ENCODE measurements at regions not wholly inside any gene's neighbourhood (a gene's known extent, or its start where the extent isn't known, plus 50 kb on each side); places are given as distances from the start of the nearest gene placed in this dataset.

DNA sequence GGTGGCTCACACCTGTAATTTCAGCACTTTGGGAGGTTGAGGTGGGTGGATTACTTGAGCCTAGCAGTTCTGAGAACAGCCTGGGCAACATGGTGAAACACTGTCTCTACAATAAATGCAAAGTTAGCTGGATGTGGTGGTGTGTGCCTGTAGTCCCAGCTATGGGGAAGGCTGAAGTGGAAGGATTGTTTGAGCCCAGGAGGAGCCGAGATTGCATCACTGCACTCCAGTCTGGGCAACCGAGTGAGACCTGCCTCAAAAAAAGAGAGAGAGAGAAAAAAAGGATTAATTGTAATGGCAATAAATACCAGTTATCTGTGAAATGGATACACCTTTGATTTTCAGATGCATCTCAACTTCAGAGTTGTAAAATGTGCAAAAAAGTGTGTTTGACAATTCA, 58.8 kb downstream of the SPRY1 start:
- DNase-seq: no peak

DNA sequence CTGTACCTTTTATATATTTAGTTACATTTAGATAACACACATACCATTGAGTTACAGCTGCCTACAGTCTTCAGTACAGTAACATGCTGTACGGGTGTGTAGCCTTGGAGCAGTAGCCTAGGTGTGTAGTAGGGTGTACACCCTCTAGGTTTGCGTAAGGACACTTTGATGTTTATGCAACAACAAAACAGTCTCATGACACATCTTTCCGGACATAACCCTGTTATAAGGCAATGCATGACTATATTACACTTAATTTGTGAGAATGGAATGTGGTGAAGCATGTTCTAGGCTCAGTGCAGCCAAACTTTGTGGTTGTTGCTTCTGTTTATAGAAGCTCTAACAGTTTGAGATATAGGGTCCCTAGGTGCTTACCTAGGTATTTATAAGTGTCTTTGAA, 65.4 kb downstream of the SPRY1 start:
- no peak for DNase-seq

DNA sequence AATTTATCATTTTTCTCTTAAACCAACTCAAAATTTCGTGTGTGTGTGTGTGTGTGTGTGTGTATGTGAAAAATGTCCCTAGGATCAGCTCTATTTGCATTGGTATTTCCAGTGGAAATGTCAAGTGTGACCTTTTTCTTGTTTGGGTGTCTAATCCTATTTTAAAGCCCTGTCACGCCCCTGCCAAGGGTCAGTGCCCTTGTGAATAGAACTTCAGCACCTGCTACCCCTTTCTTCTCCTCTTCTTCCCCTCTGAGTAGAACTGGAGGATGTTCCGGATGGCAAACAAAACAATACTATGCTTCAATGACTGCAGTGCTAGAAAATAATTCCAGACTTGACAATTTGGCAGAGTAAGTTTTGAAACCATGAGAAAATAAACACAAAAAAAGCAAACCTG, 67.3 kb downstream of the SPRY1 start:
- DNase-seq: no peak

DNA sequence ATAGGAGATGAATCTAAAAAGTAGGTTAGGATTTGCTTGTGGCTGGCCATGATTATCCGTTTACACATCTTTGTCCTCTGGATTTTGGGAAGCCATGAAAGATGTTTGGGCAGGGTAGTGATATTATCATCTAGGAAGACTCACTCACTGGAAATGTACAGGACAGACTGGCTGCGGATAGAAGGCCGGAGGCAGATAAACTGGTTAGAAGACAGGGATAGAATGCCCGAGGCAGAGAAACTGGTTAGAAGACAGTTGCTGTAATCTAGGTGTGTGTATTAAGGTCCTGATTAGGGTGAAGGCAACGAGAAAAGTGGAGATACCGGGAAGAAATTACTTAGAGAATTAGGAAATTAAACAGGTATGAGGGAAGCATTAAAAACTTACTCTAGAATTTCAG, 68.8 kb downstream of the SPRY1 start:
- no peak for DNase-seq

DNA sequence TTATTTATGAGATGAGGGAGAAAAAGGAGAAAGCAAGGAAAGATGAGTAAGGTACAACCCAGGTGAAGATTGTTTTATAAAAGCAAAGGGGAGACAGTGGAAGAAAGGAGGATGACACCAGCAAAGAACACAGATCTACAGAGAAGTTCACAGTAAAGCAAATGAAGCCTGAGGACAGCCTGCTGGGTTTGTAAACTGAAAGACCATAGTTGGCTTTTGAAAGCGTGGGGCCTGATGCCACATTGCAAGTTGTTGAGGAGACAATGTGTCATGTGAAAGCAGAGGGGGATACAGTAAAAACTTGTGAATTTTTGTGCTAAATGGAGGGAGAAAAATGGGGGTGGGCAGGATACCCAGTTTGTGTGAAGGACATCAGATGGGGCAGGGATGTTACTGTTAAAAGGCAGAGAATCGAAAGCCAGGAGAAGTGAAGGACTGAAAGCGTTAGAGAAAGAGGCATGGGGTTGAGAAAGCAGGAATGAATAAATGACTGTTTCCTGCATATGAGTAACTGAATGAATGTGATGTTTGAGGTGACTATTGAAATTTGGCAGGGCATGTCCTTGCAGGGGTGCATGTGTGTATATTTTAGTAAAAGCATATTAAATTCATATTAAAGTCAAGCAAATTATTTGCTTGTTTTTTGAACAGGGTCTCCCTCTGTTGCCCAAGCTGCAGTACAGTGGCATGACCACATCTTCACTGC, 69.6 kb downstream of the SPRY1 start:
- DNase-seq: no peak

DNA sequence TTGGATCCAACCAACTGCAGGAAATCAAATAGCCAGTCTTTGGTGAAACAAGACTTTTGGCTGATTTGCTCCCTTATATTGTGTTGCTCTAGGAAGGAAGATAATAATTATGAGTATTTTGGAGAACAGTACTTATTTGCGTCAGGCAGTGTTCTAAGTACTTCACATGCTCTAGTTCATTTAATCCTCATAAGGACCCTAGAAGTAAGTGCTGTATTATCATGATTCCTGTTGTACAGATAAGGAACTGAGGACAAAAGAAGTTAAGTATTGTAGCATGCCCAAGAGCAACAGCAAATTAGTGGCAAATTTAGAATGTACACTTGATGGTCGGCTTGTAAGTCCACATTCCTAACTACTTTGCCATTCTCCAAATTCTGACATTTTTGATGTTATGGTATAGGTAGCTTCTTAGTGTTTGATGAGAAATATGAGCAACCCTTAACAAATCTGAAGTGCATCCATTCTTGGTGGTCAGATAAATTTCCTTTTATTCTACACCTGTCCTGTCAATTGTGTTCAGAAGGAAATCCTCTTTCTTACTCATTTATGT, 72.0 kb downstream of the SPRY1 start:
- no peak for DNase-seq

DNA sequence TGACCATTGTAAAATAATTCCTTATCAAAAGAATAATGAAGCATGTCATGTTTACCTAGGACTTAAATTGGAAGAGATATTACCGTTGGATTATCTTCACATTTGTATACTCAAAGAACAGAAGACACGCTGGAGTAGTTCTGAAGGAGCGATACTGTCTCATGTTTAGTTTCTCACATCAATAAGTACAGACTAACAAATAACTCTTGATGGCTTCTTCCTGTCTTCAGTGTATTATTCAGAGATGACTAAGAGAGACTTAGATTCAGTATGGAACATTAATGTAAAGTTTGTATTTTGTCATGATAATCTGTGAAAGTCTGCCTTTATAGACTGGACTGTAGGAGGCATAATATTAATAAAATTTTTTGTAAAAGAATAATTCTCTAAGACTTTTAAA, 72.7 kb downstream of the SPRY1 start:
- DNase-seq: no peak

DNA sequence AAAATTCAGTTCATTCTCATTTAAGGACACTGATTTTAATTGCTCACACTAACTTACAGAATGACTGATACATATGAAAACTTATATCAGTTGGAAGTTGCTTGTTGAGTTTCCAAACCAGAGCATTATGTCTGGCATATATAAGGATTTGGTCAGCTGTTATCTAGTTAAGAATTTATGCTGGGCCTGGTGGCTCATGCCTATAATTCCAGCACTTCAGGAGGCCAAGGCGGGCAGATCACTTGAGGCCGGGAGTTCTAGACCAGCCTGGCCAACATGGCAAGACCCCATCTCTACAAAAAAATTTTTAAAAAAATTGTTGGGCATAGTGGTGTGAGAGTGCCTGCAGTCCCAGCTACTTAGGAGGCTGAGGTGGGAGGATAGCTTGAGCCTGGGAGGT, 73.1 kb downstream of the SPRY1 start:
- no peak for DNase-seq

DNA sequence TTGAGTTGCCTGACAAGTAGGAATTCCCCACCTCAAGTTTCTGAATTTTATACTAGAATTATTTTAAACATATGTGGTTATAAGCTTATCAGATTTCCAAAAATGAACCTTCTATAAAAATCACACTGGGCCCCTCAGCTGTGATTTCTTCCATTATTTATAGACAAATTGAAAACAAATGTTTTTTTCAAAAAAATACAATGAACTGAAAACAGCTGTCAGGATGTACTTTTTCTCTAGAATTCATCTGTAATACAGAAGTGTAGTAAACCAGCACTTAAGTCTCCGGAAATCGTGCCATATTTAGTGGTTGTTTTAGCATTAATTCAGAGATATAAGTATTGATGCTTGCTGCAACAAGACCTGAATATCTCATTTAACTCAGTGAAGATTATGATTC, 74.0 kb downstream of the SPRY1 start:
- DNase-seq: no peak

DNA sequence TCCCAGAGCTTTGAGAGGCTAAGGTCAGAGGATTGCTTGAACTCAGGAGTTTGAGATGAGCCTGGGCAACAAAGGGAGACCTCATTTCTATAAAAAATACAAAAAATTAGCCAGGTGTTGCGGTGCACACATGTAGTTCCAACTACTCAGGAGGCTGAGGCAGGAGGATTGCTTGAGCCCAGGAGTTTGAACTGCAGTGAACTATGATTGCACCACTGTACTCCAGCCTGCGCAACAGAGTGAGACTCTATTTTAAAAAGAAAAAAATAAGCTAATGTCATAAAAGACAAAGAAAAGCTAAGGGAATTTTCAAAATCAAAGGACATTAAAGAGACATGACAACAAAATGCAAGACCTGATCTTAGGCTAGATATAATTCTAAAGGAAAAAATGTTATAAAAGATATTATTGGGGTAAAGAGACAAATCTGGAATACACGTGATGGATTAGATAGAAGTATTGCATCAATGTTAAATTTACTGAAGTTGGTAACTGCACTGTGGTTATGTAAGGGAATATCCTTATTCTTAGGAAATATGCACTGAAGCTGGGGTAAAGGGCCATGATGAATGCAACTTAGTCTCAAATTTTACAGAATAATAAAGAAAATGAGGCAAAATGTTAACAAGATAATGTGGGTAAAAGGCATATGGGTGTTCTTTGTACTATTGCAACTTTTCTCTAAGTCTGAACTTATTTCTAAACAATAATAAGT, 75.2 kb downstream of the SPRY1 start:
- DNase-seq: no peak

DNA sequence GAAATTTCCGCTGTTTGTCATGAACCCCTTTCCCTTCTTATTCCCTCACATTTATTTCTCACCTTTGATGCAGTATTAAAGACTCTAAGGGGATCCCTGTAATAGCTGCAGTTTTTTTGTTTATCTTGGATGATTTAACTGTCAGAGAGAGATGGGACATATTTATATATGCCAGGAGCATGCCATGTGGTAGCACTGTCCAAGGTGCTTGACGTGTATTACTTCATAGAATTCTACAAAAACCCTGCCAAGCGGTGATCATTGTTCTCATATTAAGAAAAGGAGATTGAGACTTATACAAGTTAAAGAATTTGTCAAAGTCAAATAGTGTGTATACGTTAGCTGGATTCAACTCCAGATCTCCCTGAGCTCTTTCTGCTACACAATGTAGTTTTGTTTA, 78.2 kb downstream of the SPRY1 start:
- no peak for DNase-seq

DNA sequence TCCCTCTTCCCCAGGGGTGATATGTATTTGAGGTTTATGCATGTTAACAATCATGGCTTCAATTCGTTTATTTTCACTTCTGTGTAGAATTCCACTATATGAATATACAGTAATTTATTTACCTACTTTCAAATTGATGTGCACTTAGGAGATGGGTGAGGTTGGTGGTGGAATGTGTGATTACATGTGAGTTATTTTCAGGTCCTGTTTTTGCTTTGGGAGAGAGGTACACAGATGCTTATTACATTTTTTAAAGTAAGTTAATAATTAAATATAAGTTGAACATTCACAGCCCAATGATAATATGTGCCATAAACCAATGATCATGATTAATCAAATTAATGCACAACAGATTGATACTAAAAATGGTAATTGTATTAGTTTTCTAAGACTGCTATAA, 79.5 kb downstream of the SPRY1 start:
- DNase-seq: no peak

DNA sequence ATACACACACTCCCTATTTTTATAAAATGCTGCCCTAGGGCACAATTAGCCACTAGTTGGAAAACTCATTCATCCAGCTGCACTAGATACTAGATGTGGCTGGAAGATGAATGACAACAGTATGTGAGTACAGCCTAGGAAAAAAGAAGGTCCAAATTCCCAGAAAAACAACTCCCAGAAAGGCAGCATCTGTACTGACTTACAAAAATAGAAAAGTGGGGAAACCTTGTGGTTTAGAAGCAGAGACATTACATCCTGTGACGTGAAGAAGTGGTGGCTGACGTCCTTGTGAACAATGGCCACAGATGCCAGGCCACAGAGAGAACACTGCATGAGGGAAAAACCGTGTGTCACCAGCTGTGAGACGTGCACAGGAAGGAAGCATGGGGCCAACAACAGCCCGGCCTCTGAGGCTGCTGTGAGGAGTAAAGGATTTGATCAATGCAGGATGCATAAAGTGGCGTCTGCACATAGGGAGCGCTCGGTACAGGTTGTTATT, 81.2 kb downstream of the SPRY1 start:
- no peak for DNase-seq

DNA sequence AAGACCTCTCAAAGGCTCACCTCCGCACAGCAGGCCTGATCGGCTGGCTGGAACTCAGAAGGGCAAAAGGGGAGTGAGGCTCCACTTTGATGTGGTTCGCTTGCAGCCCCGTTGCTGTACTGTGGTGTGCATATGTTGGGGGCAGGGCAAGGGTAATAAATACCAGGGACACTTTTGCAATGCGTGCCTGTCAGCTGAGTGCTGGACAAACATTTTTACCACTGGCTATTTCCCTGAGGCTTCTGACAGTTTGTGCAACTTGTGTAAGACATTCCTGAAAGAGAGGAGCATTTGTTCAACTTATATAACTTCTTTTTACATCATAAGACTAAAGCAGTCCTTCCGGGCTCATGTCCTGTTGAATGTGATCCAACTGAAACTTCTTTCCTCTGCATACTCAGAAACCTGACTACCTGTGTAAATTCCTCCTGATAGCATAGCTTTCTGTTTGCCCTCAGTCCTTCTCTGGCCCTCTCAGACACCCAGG, 82.3 kb downstream of the SPRY1 start:
- no peak for DNase-seq

DNA sequence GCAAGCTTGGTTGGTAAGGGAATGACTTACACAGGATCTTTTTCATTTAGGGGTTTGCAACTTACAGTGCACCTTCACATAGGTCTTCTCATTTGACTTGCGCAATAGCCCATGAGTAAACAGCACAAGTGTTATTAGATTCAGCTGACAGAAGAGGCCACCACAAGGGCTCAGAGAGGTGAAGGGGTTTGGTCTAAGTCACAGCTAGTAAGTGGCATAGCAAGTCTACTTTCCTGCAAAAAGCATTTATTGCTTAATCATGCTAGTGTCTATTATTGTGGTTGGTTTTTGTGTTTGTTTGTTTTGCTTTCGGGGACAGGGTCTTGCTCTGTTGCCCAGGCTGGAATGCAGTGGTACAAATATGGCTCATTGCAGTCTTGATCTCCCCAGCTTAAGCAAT, 83.3 kb downstream of the SPRY1 start:
- DNase-seq: no peak

DNA sequence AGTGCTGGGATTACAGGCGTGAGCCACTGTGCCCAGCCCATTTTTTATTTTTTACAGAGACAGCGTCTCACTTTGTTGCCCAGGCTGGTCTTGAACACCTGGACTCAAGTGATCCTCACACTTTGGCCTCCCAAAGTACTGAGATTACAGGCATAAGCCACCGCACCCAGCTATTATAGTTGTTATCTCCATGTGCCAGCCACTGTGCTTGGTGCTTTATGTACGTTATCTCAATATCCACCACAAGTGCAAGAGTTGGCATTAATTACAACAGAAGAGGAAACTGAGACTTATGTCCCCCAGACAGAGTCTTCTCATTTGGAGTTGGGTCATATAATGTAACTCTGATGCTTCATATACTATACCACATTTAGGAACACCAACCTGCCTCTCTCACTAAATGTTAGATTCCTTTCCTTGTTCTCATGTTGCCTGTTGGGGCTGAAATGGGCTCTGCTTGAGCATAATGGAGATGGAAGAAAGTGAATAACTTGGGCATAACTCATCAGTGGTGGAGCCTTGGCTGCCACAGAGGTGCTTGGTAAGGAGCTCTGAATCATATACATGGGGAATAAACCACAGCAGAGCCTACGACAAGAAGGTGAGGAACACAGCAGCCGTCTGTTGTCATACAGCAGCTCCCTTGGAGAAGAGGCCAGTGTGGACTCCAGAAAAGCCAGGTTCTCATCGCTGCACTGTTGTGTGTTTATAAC, 84.3 kb downstream of the SPRY1 start:
- no peak for DNase-seq

DNA sequence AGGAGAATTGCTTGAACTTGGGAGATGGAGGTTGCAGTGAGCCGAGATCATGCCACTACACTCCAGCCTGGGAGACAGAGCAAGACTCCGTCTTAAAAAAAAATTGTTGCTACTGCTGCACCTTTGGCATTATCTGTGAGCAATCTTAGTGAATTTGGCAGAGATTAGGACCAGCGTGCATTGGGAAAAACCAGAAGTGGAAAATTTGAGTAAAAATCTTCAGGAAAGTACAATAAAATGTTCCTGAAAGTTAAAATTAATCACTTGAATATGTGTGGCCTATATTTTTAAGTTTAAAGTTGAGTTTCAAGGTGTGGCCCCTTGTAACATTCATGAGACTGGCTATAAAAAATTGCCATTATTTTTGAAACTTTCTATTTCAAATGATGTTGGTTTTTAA, 85.1 kb downstream of the SPRY1 start:
- DNase-seq: no peak

DNA sequence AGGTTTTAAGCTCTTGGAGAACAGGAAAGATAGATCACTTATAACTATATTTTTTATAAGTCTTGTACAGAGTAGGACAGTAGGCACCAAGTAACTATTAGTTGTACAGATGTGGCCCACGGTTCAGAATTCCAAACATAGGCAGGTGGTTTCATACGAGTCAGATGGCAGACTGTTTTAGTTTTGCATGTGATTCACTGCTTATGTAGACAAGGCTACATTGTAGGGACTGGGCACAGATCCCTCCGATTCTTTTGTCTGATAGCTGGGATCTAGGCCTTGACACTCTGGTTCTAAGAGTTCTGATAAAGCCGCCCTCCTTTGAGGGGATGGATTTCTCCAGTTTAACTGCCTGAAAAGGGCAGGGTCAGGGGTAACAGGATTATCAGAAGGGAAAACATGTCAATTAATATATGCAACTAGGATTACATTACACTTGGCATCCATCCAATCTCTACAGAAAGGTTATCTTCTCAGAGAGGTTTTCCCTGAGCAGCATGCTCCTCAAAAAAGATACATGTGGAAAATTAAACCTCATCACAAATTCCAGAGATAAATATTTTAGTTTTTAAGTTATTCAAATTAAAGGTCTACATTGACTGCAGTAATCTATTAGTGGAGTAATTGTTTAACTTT, 87.8 kb downstream of the SPRY1 start:
- DNase-seq: no peak

DNA sequence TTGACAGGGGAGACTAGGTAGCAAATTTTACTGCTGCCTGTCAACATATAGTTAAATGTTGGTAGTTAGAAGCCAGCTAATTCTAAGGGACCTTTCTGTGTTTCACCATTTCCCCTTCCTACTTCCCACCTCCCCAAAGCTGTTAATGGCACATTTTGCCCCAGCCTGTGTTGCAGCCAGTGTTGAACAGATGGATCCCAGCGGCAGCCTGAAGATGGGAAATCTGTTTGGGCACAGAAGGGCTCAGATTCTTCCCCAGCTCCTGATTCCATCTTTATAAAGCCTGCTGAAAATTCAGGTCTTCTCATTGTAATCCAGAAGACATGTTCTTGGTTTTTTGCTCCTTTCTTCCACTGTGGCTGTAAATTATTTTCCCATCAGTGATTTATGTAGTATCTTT, 89.0 kb downstream of the SPRY1 start:
- no peak for DNase-seq

DNA sequence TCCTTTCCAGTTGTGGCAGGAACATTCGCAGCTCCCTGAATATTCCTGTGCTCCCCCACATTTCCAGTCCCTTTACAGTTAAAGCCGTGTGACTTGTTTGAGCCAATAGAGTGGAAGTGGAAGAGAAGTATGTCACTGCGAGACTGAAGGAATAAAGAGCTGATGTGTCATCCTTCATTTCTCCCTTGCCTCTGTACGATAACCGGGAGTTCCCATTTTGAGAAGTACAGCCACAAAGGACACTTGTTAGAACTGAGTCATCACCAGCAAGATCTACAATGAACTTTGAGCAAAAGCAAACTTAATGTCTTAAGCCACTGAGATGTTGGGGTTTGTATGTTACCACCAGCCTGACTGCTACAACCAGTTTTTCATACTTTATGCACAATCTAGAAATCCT, 92.3 kb downstream of the SPRY1 start:
- DNase-seq: no peak

DNA sequence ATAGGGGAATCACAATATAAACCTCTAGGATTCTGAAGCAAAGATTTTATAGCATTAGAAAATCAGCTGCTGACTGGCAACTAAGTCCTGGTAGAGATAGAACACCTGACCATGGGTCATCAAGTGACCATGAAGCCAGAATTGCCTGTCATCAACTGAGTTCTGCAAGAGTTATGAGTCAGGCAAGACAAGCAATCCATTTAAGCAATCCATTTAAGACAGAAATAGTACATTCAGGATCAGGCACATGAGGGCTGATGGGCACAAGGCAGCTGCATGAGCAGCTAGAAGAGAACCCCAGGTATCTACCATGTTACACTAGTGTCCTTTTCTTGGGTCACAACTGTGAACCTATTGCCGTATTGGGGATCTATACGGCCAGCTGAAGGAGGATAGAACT, 98.9 kb downstream of the SPRY1 start:
- DNase-seq: no peak

DNA sequence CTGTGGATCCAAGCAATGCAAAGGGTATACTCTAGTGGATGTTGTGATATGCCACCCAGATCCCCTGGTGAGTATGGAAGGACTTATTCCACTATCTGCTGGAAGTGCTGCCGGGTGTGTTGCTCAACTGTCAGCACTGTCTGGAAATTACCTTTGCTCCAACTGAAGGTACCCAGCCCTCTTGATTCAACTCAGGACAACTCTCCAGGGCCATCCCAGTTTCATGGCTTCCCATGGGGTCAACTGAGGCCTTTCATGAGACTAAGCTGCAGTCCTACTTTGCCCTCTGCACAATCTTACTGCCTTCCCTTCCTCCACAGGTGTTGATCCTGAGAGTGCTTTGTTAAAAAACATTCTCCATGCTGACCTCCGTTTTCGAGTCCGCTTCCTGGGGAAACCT, 99.8 kb downstream of the SPRY1 start:
- no peak for DNase-seq

DNA sequence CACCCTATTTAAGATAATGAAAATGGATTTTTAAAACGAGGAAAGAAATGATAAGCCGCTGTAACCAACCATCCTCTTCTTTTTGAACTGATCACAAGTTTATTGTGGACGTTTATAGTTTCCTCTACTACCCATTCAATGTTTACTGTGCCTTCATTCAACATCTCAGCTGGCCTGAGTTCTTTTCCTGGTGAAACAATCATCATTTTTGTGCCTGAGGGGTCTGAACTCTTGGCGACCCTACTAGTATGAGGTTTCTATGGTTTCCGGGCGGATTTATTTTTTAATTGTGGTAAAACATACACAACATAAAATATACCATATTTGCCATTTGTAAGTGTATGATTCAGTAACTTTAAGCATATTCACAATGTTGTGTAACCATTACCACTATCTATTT, 100.7 kb downstream of the SPRY1 start:
- no peak for DNase-seq

All from RPMI8226 (cell line).